ENCODE measurements at regions not wholly inside any gene's neighbourhood (a gene's known extent, or its start where the extent isn't known, plus 50 kb on each side); places are given as distances from the start of the nearest gene placed in this dataset.

DNA sequence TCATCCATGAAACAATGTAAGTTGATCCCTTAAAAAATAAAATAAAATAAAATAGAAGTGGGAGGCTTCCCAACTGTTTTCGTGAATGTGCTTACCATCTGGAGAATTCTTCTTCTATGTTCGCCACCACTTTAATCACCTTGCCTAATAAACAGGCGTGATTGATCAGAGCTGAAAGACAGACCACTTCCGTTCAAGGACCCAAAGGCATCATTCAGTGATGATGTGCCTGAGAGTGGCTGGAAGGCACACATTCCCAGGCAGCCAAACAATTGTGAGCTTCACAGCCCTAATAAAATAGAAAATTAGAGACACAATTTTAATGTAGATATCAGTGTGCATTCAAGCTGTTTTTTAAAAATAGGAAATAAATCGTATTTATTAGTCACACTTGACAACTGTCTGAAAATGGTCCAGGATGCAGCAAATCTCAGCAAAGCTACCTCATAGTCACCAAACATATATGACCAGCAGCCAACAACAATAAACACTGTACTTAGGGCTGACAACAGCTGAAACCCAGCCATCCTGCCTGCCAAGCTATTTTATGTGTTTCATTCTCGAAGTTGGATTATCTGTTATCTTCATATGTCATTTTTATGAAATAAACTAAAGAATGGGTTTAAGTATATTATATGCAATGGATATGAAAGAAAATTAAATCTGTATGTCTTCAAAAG lies 163.2 kb upstream of the FAM9B start:
- no peak for DNase-seq

DNA sequence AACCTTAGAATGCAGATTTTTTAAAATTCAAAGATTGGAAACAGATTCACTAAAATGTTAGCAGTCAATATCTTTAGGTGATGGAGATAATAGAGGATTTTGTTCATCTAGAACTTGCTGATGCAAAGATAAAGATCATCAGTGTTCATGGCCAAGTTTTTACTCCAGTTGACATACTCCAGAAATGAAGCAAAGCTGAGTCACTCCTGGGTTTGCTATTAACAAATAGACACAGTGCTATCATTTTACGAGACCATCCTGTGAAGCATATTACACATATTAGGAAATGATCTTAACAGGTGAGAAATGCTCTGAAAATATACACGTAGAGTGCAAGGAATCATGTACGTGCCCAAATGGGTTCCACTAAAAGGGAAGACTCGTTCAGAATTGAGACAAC lies 170.6 kb upstream of the FAM9B start:
- DNase-seq, result no peak

DNA sequence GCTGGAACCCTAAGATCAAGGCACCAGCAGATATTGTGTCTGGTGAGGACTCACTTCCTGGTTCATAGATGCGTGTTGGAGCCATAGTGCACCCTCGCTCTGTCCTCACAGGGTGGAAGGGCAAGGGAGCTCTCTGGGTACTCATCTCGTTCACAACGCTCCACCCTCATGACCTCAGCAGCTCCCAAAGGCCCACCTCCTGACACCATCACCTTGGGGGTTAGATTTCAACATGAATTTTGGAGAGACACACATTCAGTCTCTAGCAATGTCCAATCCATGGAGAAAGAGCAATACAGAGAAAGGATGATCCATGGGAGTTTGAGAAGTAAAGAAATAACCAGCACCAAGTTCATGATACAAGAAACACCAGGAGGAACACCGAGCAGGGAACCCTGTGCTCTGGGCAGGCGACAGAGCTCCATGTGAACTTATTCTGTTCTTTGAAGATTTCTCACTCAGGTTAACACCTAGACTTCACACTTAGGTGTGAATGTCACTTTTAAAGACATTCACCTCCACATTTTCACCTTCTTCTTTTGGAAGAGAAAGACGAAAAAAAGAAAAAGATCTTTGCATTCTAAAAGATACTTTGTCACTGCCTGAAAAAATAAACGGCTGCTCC lies 171.8 kb upstream of the FAM9B start:
- DNase-seq, result no peak

DNA sequence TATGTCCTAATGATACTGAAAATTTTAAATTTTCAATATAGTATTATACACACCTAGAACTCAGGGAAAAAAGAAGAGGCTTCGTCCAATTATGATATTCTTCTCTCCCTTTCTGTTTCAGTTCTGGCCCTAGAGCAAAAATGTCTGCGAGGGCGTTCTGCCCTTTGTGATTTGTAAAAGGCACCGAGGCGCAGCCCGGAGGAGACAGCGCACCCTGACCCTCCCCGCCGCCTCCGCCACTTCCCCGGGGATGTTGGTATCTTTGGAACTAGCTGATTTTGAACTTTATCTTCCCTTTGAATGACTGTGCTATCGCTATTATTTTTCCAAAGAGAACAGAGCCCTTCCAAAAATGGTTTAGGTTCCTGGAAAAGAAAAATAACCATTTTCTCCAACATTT lies 173.2 kb upstream of the FAM9B start:
- DNase-seq, result no peak

DNA sequence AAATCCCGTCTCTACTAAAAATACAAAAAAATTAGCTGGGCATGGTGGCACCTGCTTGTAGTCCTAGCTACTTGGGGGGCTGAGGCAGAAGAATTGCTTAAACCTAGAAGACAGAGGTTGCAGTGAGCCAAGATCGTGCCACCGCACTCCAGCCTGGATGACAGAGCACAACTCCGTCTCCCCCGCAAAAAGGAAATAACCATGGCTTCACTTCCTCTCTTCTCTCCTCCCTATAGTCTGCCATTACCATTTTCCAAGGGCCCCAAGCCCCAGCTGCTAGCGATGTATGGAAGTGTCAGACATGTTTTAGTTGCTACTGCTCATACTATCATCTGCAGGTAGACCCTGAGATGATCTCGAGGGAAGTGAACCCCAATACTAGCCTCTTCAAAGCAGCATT lies 177.3 kb upstream of the FAM9B start:
- no peak for DNase-seq

- DNase-seq, result no peak
Measured at GRCh38 chrX:9221781-9222180, 187.9 kb upstream of the FAM9B start.

GRCh38 chrX:9222299-9222698 lies 188.4 kb upstream of the FAM9B start:
- DNase-seq, result no peak

- no peak for DNase-seq
Measured at GRCh38 chrX:9227276-9227675, 193.3 kb upstream of the FAM9B start.

DNA sequence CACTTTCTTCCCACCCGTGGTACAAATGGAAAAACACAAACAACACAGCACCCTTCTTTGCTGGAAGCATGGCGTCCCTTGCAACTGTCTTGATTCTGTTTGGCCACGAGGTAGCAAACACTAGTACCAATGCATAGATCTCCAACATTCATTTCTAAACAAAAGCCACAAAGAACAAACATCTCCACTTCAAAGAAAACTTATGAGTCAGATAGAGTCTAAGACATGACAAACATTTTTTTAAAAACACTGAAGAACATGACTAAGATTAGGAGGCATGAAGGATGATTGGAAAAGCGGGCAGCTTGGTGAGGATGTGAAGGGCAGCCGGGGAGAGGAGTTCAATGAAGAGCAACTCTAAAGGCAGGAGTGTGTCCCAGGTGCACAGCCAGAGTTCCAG lies 197.6 kb upstream of the FAM9B start:
- DNase-seq, result no peak

GRCh38 chrX:9233141-9233540 lies 199.2 kb upstream of the FAM9B start:
- no peak for DNase-seq

GRCh38 chrX:9234315-9234714 lies 200.4 kb upstream of the FAM9B start:
- DNase-seq, result no peak

DNA sequence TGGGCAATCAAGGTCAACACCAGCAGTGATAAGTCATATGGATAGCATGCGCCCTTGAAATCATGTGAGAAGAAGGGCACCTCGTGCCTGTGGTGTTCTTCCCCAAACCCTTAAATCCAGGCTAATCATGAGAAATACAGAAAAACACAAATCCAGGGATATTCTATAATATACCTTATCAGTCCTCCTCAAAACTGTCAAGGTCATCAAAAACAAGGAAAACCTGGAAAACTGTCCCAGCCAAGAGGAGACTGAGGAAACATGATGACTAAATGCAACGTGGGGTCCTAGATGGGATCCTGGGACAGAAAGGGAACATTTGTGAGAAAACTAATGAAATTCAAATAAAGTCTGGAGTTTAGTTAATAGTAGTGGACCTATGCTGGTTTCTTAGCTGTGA lies 201.8 kb upstream of the FAM9B start:
- DNase-seq, result no peak

DNA sequence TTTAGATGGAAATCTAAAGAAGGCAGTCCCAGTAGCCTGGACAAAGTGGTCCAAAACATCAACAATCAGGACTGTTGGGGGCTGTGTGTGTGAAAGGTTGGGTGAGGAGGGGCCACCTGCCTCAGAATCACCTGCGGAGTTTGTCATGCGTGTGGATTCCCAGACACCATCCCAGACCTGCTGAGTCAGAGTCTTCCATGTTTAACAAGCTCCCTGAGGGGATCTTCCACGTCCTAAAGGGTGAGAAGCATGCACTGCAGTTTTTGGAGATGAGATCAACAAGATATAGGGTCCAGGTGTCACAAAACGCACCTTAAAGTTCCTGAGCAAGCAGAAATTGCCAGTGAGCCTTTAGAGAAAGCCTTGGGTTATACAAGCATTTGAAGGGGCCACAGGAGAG lies 207.0 kb upstream of the FAM9B start:
- DNase-seq, result no peak

GRCh38 chrX:9241427-9241826 lies 207.5 kb upstream of the FAM9B start:
- no peak for DNase-seq

DNA sequence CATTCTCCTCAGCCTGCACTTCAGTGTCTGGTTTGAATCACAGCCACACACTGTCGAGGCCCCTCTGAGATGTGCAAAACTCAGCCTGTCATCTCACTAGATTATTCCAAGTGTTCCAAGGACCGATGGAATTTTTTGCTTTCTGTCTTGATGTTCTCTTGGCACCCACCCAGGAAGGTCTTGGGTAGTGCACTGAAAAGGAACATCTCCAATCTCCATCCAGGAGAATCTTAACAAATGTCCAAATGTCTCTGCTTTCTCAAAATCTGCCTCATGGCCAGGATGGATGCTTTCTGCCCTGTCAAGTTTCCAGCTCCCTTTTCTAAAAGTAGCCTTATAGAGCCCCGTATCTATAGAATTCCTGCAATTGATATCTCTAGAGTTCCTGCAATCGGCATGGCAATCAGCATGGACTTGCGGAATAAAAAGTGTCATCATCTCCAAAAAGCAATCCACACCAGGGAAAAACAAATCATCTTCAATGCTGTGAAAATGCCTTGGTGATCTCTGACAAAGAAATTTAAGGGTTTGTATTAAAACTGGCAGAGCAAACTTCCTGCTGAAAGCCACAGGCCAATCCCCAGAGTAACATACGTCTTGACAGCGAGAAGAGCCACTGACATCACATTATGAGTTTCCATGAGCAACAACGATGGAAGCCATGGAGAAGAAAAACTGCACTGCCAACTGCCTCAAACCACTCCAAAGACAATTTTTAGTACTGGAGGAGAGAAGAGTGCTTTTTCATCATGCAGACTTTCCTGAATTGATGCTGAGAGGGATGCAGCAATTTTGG lies 215.3 kb upstream of the FAM9B start:
- no peak for DNase-seq

DNA sequence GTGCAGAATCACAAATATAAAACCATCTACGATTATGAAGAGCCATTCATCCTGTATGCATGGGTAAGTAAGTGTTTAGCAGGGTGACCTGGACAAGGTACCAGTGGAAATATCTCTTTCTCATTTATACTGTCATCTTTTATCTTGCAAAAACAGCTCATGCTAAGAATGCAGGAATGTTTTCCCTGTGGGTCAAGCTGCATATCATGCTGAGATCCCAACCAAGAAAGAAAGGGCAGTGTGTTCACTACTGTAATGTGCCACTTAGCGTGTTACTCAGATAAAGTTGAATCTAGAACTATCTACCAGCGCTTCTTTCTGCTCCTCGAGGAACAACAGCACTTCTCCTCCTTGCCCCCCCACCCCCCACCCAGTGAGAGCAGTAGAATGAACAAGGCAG lies 212.7 kb upstream of the TBL1X start:
- no peak for DNase-seq

DNA sequence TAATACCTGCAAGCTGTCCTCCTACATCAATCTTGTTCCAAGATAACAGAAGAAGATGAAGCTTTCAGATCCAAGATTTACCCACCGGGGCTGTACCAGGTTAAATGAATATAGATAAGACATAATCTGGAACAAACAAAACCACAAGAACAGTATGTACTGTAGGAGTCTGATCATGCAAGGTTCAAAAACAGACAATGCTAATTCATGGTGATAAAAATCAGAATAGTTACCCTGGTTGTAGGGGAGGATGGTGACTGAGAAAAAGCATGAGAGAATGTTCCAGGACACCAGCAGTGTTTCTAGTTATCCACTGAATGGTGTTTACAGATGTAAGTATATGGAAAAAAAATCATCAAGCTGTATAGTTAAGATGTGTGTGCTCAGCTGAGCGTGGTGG lies 211.6 kb upstream of the TBL1X start:
- DNase-seq, result no peak

DNA sequence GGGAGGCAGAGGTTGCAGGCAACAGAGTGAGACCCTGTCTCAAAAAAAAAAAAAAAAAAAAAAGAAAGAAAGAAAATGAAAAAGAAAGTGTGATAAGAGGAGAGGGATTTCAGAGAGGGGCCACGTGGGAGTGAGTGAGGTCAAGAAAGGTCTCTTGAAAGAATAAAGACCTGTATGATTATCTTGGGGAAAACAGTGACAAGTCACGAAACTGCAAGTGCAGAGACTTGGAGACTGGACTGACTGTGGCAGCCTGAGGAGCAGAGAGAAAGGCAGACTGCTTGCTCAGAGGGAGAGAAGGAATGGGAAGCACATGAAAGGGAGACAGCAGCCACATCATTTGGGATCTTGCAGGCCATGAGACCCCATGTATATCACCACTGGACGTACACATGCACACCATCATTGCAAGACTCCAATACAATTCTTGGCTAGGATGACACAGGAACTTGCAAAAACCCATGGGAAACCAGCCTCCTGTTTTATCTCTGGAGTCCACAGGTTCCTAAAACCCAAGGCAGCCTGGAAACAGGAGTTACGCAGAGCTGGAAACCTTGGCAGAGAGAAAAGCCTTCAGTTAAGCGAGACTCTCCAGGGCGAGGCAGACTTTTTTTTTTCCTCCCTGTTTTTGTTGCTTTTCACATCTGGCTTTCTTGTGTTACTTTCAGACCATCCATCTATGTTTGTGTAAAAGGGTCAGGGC lies 207.0 kb upstream of the TBL1X start:
- no peak for DNase-seq

GRCh38 chrX:9258421-9259104 lies 206.3 kb upstream of the TBL1X start:
- DNase-seq, result no peak

DNA sequence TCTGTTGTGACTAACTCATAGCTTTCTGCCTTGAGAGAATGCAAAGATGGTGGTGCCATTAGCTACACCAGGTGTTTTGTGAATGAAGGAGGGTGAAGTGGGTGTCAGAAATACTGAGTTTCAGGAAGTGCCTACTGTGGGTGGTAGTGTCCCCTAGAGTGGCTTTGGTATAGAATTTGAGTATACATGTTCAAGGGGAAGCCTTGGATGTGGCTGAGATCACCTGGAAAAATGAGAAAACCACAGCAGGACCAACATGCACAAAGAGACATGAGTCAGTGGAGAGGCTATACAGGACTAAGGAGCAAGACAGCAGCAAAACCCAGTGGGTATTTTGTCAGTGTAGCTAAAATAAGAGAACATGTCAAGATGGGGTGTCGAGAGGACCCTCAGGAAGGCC lies 204.3 kb upstream of the TBL1X start:
- no peak for DNase-seq

GRCh38 chrX:9267415-9267814 lies 197.4 kb upstream of the TBL1X start:
- no peak for DNase-seq

DNA sequence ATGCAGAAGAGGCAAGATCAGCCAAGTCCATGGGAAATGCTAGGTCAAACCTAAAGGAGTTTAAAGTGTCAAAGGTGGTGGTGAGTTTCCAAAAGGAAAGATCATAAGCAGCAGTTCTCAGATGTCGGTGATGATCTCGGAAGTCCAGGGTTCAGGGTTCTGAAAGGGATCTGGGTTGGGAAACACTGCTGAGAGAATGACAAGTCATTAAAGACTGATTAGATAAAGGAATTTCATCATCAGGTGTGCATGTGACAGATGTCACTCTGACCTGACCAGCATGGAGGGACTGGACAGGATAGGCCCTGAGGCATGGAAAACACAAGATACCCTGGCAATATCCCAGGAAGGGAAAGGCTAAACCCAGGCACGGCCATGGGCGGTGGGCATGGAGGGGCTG lies 195.7 kb upstream of the TBL1X start:
- DNase-seq, result no peak
